OCI-LY3 (cell line): ENCODE measurements at regions not wholly inside any gene's neighbourhood (a gene's known extent, or its start where the extent isn't known, plus 50 kb on each side); places are given as distances from the start of the nearest gene placed in this dataset.
A peak's percentile ranks its signal among the peaks of the same experiment; 100 is the strongest.

Experiments
- H2AFZ ChIP-seq: fragments of 200-600, 300-600 bp; shearing (Covaris generic); 2 replicates; pipeline ENCODE4 v1.6.0; 2014; ENCODE audit warnings: antibody characterized with exemption, low read depth, low read length
- H3K27ac ChIP-seq: fragments of 200-600, 300-600 bp; sonication (generic); 2 replicates; pipeline ENCODE4 v1.5.1; 2014; ENCODE audit warnings: mild to moderate bottlenecking, low read length, moderate library complexity, mixed read lengths
- H3K27me3 ChIP-seq: fragments of 200-600, 300-600 bp; sonication (generic); 2 replicates; pipeline ENCODE4 v1.6.1; 2014; ENCODE audit warnings: low read depth, low read length, mixed read lengths
- H3K36me3 ChIP-seq: fragments of 200-600, 300-600 bp; sonication (generic); replicated peaks from 2 replicates; pipeline ENCODE3; 2014; ENCODE audit warnings: low read depth, low read length, mixed read lengths
- H3K4me1 ChIP-seq: fragments of 300-600, 200-600 bp; sonication (generic); 2 replicates; pipeline ENCODE4 v1.6.1; 2014; ENCODE audit warnings: low read length, mixed read lengths
- H3K4me2 ChIP-seq: fragments of 200-600, 300-600 bp; sonication (generic); 2 replicates; pipeline ENCODE4 v1.6.1; 2014; ENCODE audit warnings: low read length, mixed read lengths
- H3K4me3 ChIP-seq: fragments of 300-600, 200-600 bp; sonication (generic); 2 replicates; pipeline ENCODE4 v1.5.1; 2014; ENCODE audit warnings: antibody characterized with exemption, mild to moderate bottlenecking, low read length, moderate library complexity
- H3K79me2 ChIP-seq: fragments of 300-600, 200-600 bp; shearing (Covaris generic); 2 replicates; pipeline ENCODE4 v1.6.1; 2014; ENCODE audit warnings: mild to moderate bottlenecking, low read length, mixed read lengths
- H3K9ac ChIP-seq: fragments of 300-600, 200-600 bp; shearing (Covaris generic); 2 replicates; pipeline ENCODE4 v1.6.0; 2014; ENCODE audit warnings: mild to moderate bottlenecking, low read length, moderate library complexity
- H3K9me3 ChIP-seq: fragments of 200-600, 300-600 bp; shearing (Covaris generic); 2 replicates; pipeline ENCODE4 v1.6.1; 2014; ENCODE audit warnings: low read length, mixed read lengths; ENCODE audit not compliant: insufficient read depth
- H4K20me1 ChIP-seq: fragments of 200-600, 300-600 bp; sonication (generic); 2 replicates; pipeline ENCODE4 v1.6.1; 2016; ENCODE audit warnings: low read length, mixed read lengths; ENCODE audit not compliant: insufficient read depth
- CTCF ChIP-seq: fragments of 200-600, 300-600 bp; sonication (generic); IDR thresholded peaks from 2 replicates; pipeline ENCODE4 v1.5.1; 2014; ENCODE audit warnings: antibody characterized with exemption, low read length, low read depth
- EZH2phosphoT487 ChIP-seq: fragments of 200-600 bp; shearing (Covaris generic); IDR thresholded peaks from 2 replicates; pipeline ENCODE4 v1.6.1; 2018; ENCODE audit warnings: antibody characterized with exemption, mixed run types, low read depth

- Histone ChIP-seq H3K9me3 (peaks cover 23% of the 10 kb centered on the region), H3K36me3 (peaks cover 33% of the 10 kb centered on the region), H3K27ac (peak overlapping the region; percentile 93), H3K4me2 (peak overlapping the region; percentile 76), H3K79me2 (no peaks in the 10 kb centered on the region), H3K27me3 (no peaks in the 10 kb centered on the region), H3K9ac (peak overlapping the region; percentile 78), H2AFZ (peak overlapping the region; percentile 19), H3K4me1 (peaks cover 56% of the 10 kb centered on the region), H3K4me3 (peak overlapping the region; percentile 52), H4K20me1 (no peaks in the 10 kb centered on the region)
- TF ChIP-seq EZH2phosphoT487 (no peak), CTCF (no peak)
These were observed 87.9 kb upstream of the HMCN1 start for GRCh38 chr1:185646202-185646683.

GRCh38 chr1:185645686-185646085, 88.5 kb upstream of the HMCN1 start:
- peak overlapping the region; percentile 19 for H2AFZ ChIP-seq
- H3K4me3 ChIP-seq, result peak overlapping the region; percentile 52
- H3K4me2 ChIP-seq, result peak overlapping the region; percentile 76
- H3K27me3 ChIP-seq, result no peaks in the 10 kb centered on the region
- peak overlapping the region; percentile 93 for H3K27ac ChIP-seq
- no peaks in the 10 kb centered on the region for H3K79me2 ChIP-seq
- no peak for TF ChIP-seq CTCF
- no peak for TF ChIP-seq EZH2phosphoT487
- peaks cover 52% of the 10 kb centered on the region for H3K4me1 ChIP-seq
- no peaks in the 10 kb centered on the region for H4K20me1 ChIP-seq
- peak overlapping the region; percentile 78 for H3K9ac ChIP-seq
- peaks cover 29% of the 10 kb centered on the region for H3K36me3 ChIP-seq
- H3K9me3 ChIP-seq, result peaks cover 23% of the 10 kb centered on the region

- H3K27me3 ChIP-seq, result no peaks in the 10 kb centered on the region
- no peak overlapping the region for H3K4me3 ChIP-seq
- TF ChIP-seq EZH2phosphoT487 (no peak), CTCF (no peak)
- peaks cover 47% of the 10 kb centered on the region for H3K4me1 ChIP-seq
- H3K27ac ChIP-seq, result peak overlapping the region; percentile 93
- H2AFZ ChIP-seq, result no peak overlapping the region; the same call in 1 of the 2 replicates
- no peaks in the 10 kb centered on the region for H4K20me1 ChIP-seq
- H3K36me3 ChIP-seq, result peaks cover 24% of the 10 kb centered on the region
- peak overlapping the region; percentile 76 for H3K4me2 ChIP-seq
- H3K9me3 ChIP-seq, result peaks cover 23% of the 10 kb centered on the region
- H3K9ac ChIP-seq, result peak overlapping the region; percentile 78
- H3K79me2 ChIP-seq, result no peaks in the 10 kb centered on the region
These were observed 89.0 kb upstream of the HMCN1 start for GRCh38 chr1:185645162-185645640.

GRCh38 chr1:185644531-185644930, 89.7 kb upstream of the HMCN1 start:
- no peaks in the 10 kb centered on the region for H3K27me3 ChIP-seq
- no peaks in the 10 kb centered on the region for H3K79me2 ChIP-seq
- no peak overlapping the region for H3K4me2 ChIP-seq
- peak overlapping the region; percentile 93 for H3K27ac ChIP-seq
- H3K9ac ChIP-seq, result peak overlapping the region; percentile 78; the same call in 1 of the 2 replicates
- no peak overlapping the region for H3K4me3 ChIP-seq
- peaks cover 18% of the 10 kb centered on the region for H3K9me3 ChIP-seq
- no peak for TF ChIP-seq CTCF
- TF ChIP-seq EZH2phosphoT487, result no peak
- H2AFZ ChIP-seq, result no peak overlapping the region
- H4K20me1 ChIP-seq, result no peaks in the 10 kb centered on the region
- peaks cover 40% of the 10 kb centered on the region for H3K4me1 ChIP-seq
- H3K36me3 ChIP-seq, result peaks cover 18% of the 10 kb centered on the region
